ENCODE measurements at regions not wholly inside any gene's neighbourhood (a gene's known extent, or its start where the extent isn't known, plus 50 kb on each side); places are given as distances from the start of the nearest gene placed in this dataset.

- TF ChIP-seq MAFK (IDR thresholded peaks at IDR 0.05; ENCODE audit: partially characterized antibody) (no peak), CTCF (IDR thresholded peaks at IDR 0.05) (no peak), EP300 (IDR thresholded peaks at IDR 0.05) (no peak), CBX2 (IDR thresholded peaks at IDR 0.05; ENCODE audit: borderline replicate concordance, low read depth) (no peak), POLR2A (IDR thresholded peaks at IDR 0.05; ENCODE audit: low read length) (no peak), SREBF2 (IDR thresholded peaks at IDR 0.05) (no peak), EHMT2 (IDR thresholded peaks at IDR 0.05; ENCODE audit: low read depth) (no peak), FOSB (CRISPR knock-in tag; IDR thresholded peaks at IDR 0.05) (no peak), ESRRA (IDR thresholded peaks at IDR 0.05; ENCODE audit: borderline replicate concordance, low read length) (no peak), MAX (IDR thresholded peaks at IDR 0.05) (no peak), SMC3 (IDR thresholded peaks at IDR 0.05) (no peak), CHD2 (IDR thresholded peaks at IDR 0.05; ENCODE audit: low read length, partially characterized antibody) (no peak)
These were observed 2680.3 kb downstream of the PCDH7 start for GRCh38 chr4:33400504-33400903.
